ENCODE measurements at regions not wholly inside any gene's neighbourhood (a gene's known extent, or its start where the extent isn't known, plus 50 kb on each side); places are given as distances from the start of the nearest gene placed in this dataset.

GRCh38 chr1:164141797-164142196 is 417.2 kb upstream of the PBX1 start:
- Mint-ChIP-seq H3K27ac (ENCODE audit: unreplicated experiment) (no peak overlapping the region), H3K4me3 (ENCODE audit: unreplicated experiment) (no peak overlapping the region), H3K27me3 (ENCODE audit: unreplicated experiment) (no peaks in the 10 kb centered on the region), H3K9me3 (ENCODE audit: unreplicated experiment) (peaks cover 9% of the 10 kb centered on the region), H3K4me1 (ENCODE audit: unreplicated experiment) (no peaks in the 10 kb centered on the region), H3K36me3 (ENCODE audit: unreplicated experiment) (no peaks in the 10 kb centered on the region)
- TF ChIP-seq CTCF (IDR thresholded peaks at IDR 0.05) = no peak
- DNase-seq (ENCODE audit: extremely low spot score, unreplicated experiment) = no peak

GRCh38 chr1:164154622-164155021 is 404.4 kb upstream of the PBX1 start:
- H3K27me3 Mint-ChIP-seq (ENCODE audit: unreplicated experiment) = no peaks in the 10 kb centered on the region
- no peak for TF ChIP-seq CTCF (IDR thresholded peaks at IDR 0.05)

GRCh38 chr1:164155347-164155746 is 403.6 kb upstream of the PBX1 start:
- TF ChIP-seq CTCF (IDR thresholded peaks at IDR 0.05) = no peak
- no peak overlapping the region for H3K27ac Mint-ChIP-seq (ENCODE audit: unreplicated experiment)
- no peaks in the 10 kb centered on the region for H3K27me3 Mint-ChIP-seq (ENCODE audit: unreplicated experiment)

More at GRCh38 chr1:164154622-164155021, 404.4 kb upstream of the PBX1 start:
- H3K36me3 Mint-ChIP-seq (ENCODE audit: unreplicated experiment) = no peaks in the 10 kb centered on the region
- H3K4me3 Mint-ChIP-seq (ENCODE audit: unreplicated experiment) = no peak overlapping the region
- no peak for DNase-seq (ENCODE audit: extremely low spot score, unreplicated experiment)
- H3K27ac Mint-ChIP-seq (ENCODE audit: unreplicated experiment) = no peak overlapping the region
- peaks cover 9% of the 10 kb centered on the region for H3K9me3 Mint-ChIP-seq (ENCODE audit: unreplicated experiment)
- no peaks in the 10 kb centered on the region for H3K4me1 Mint-ChIP-seq (ENCODE audit: unreplicated experiment)

GRCh38 chr1:164163289-164163849 is 395.6 kb upstream of the PBX1 start:
- Mint-ChIP-seq H3K4me3 (ENCODE audit: unreplicated experiment) (no peak overlapping the region), H3K4me1 (ENCODE audit: unreplicated experiment) (no peaks in the 10 kb centered on the region), H3K36me3 (ENCODE audit: unreplicated experiment) (no peaks in the 10 kb centered on the region), H3K27ac (ENCODE audit: unreplicated experiment) (no peak overlapping the region), H3K9me3 (ENCODE audit: unreplicated experiment) (peaks cover 4% of the 10 kb centered on the region), H3K27me3 (ENCODE audit: unreplicated experiment) (no peaks in the 10 kb centered on the region)
- TF ChIP-seq CTCF (IDR thresholded peaks at IDR 0.05) = no peak
- DNase-seq (ENCODE audit: extremely low spot score, unreplicated experiment) = no peak

More at GRCh38 chr1:164155347-164155746, 403.6 kb upstream of the PBX1 start:
- no peak overlapping the region for H3K4me3 Mint-ChIP-seq (ENCODE audit: unreplicated experiment)
- DNase-seq (ENCODE audit: extremely low spot score, unreplicated experiment) = no peak
- no peaks in the 10 kb centered on the region for H3K4me1 Mint-ChIP-seq (ENCODE audit: unreplicated experiment)
- no peaks in the 10 kb centered on the region for H3K36me3 Mint-ChIP-seq (ENCODE audit: unreplicated experiment)
- peaks cover 9% of the 10 kb centered on the region for H3K9me3 Mint-ChIP-seq (ENCODE audit: unreplicated experiment)

GRCh38 chr1:164165466-164165865 is 393.5 kb upstream of the PBX1 start:
- no peaks in the 10 kb centered on the region for H3K36me3 Mint-ChIP-seq (ENCODE audit: unreplicated experiment)
- no peak for TF ChIP-seq CTCF (IDR thresholded peaks at IDR 0.05)
- no peak for DNase-seq (ENCODE audit: extremely low spot score, unreplicated experiment)
- H3K9me3 Mint-ChIP-seq (ENCODE audit: unreplicated experiment) = peaks cover 4% of the 10 kb centered on the region
- H3K27ac Mint-ChIP-seq (ENCODE audit: unreplicated experiment) = no peak overlapping the region
- no peaks in the 10 kb centered on the region for H3K4me1 Mint-ChIP-seq (ENCODE audit: unreplicated experiment)
- H3K4me3 Mint-ChIP-seq (ENCODE audit: unreplicated experiment) = no peak overlapping the region
- H3K27me3 Mint-ChIP-seq (ENCODE audit: unreplicated experiment) = no peaks in the 10 kb centered on the region
